IMR-90 (cell line): ENCODE measurements at regions not wholly inside any gene's neighbourhood (a gene's known extent, or its start where the extent isn't known, plus 50 kb on each side); places are given as distances from the start of the nearest gene placed in this dataset.

ENCODE experiments used
- ATAC-seq: fragments of 200-7000 bp; cut with Tn5 transposase; 2 replicates; pipeline ENCODE4 v1.9.1; 2020; ENCODE audit warnings: low read depth, mild to moderate bottlenecking, moderate library complexity
- BruUV-seq: library from RNA; stranded (reverse); fragments of 400-500 nt; replicated peaks from 2 replicates; lab custom pipeline; 2021; lab: Mats Ljungman, UMichigan
- CTCF ChIA-PET: fragments of 300-600 bp; formaldehyde crosslinking; extraction: SDS; loops from one replicate; lab custom pipeline; 2021; ENCODE audit warnings: antibody characterized with exemption; lab: Yijun Ruan, JAX
- POLR2A ChIA-PET: fragments of 300-600 bp; sonication (Branson Sonifier 250); formaldehyde crosslinking; loops from one replicate; lab custom pipeline; 2022; ENCODE audit warnings: antibody characterized with exemption; ENCODE audit not compliant: unreplicated experiment; lab: Charles Lee
- DNase-seq: peaks from one replicate; pipeline ENCODE4 v3.0.0; 2013
- H2AFZ ChIP-seq: replicated peaks from 2 replicates; pipeline ENCODE3; 2013; ENCODE audit warnings: low read length, mild to moderate bottlenecking; ENCODE audit not compliant: poor library complexity
- H2AK5ac ChIP-seq: 2 replicates; pipeline ENCODE4 v1.6.1; 2013; ENCODE audit warnings: low read depth, low read length, inconsistent platforms
- H2AK9ac ChIP-seq: replicated peaks from 2 replicates; pipeline ENCODE3; 2013; ENCODE audit warnings: mild to moderate bottlenecking, low read depth, low read length, moderate library complexity; ENCODE audit not compliant: poor library complexity
- H2BK120ac ChIP-seq: 2 replicates; pipeline ENCODE4 v1.6.1; 2013; ENCODE audit warnings: low read depth, low read length, inconsistent platforms
- H2BK15ac ChIP-seq: 3 replicates; pipeline ENCODE4 v1.6.1; 2013; ENCODE audit warnings: low read depth, low read length, inconsistent platforms
- H2BK20ac ChIP-seq: 2 replicates; pipeline ENCODE4 v1.6.1; 2013; ENCODE audit warnings: low read depth, mild to moderate bottlenecking, inconsistent platforms, low read length, moderate library complexity
- H2BK5ac ChIP-seq: 2 replicates; pipeline ENCODE4 v1.6.1; 2013; ENCODE audit warnings: mild to moderate bottlenecking, low read depth, low read length, inconsistent platforms; ENCODE audit not compliant: poor library complexity, severe bottlenecking
- H3K14ac ChIP-seq: replicated peaks from 2 replicates; pipeline ENCODE4 v1.6.1; 2013; ENCODE audit warnings: low read depth, low read length, inconsistent platforms
- H3K18ac ChIP-seq: 2 replicates; pipeline ENCODE4 v1.6.1; 2013; ENCODE audit warnings: low read depth, low read length, control low read depth
- H3K23ac ChIP-seq: 2 replicates; pipeline ENCODE4 v1.6.1; 2013; ENCODE audit warnings: low read depth, low read length, inconsistent platforms
- H3K27ac ChIP-seq: 2 replicates; pipeline ENCODE4 v1.5.1; 2013; ENCODE audit warnings: mild to moderate bottlenecking, control low read depth, low read length; ENCODE audit not compliant: insufficient read depth
- H3K27me3 ChIP-seq: 2 replicates; pipeline ENCODE4 v1.6.1; 2013; ENCODE audit warnings: low read length; ENCODE audit not compliant: control insufficient read depth, insufficient read depth
- H3K36me3 ChIP-seq: 2 replicates; pipeline ENCODE4 v1.6.1; 2013; ENCODE audit warnings: low read length, mixed read lengths; ENCODE audit not compliant: control insufficient read depth, insufficient read depth
- H3K4ac ChIP-seq: 2 replicates; pipeline ENCODE4 v1.6.1; 2013; ENCODE audit warnings: low read depth, low read length, inconsistent platforms
- H3K4me1 ChIP-seq: 2 replicates; pipeline ENCODE4 v1.6.1; 2013; ENCODE audit warnings: low read length, mixed read lengths; ENCODE audit not compliant: control insufficient read depth, insufficient read depth
- H3K4me2 ChIP-seq: 2 replicates; pipeline ENCODE4 v1.6.1; 2013; ENCODE audit warnings: low read depth, mild to moderate bottlenecking, control low read depth, low read length, moderate library complexity
- H3K4me3 ChIP-seq: 2 replicates; pipeline ENCODE4 v1.5.1; 2013; ENCODE audit warnings: low read depth, mild to moderate bottlenecking, control low read depth, low read length, moderate library complexity; ENCODE audit not compliant: insufficient read depth
- H3K56ac ChIP-seq: 2 replicates; pipeline ENCODE4 v1.6.1; 2013; ENCODE audit warnings: low read length, inconsistent platforms; ENCODE audit not compliant: insufficient read depth; ENCODE audit errors: extremely low read depth
- H3K79me1 ChIP-seq, 2 experiments: 2 replicates each; pipeline ENCODE4 v1.6.1; 2013; ENCODE audit warnings: low read length in 2 of 2, inconsistent platforms in 1 of 2, low read depth in 1 of 2
- H3K9ac ChIP-seq: 2 replicates; pipeline ENCODE4 v1.6.1; 2013; ENCODE audit warnings: low read depth, low read length, control low read depth
- H3K9me1 ChIP-seq: 2 replicates; pipeline ENCODE4 v1.6.1; 2013; ENCODE audit warnings: low read length, inconsistent platforms; ENCODE audit not compliant: insufficient read depth
- H3K9me3 ChIP-seq: 2 replicates; pipeline ENCODE4 v1.6.1; 2013; ENCODE audit warnings: low read length; ENCODE audit not compliant: control insufficient read depth, insufficient read depth
- H4K20me1 ChIP-seq: 2 replicates; pipeline ENCODE4 v1.6.1; 2013; ENCODE audit warnings: low read length, inconsistent platforms; ENCODE audit not compliant: insufficient read depth
- H4K5ac ChIP-seq: 2 replicates; pipeline ENCODE4 v1.6.1; 2013; ENCODE audit warnings: mild to moderate bottlenecking, low read depth, low read length, control low read depth
- H4K8ac ChIP-seq, 2 experiments: 2 replicates each; pipeline ENCODE4 v1.6.1; 2013; ENCODE audit warnings: low read depth in 2 of 2, low read length in 2 of 2, control low read depth in 1 of 2, inconsistent platforms in 1 of 2
- H4K91ac ChIP-seq: 2 replicates; pipeline ENCODE4 v1.6.1; 2013; ENCODE audit warnings: low read depth, low read length, inconsistent platforms; ENCODE audit not compliant: insufficient read depth
- BHLHE40 ChIP-seq: fragments of 150-350 bp; IDR thresholded peaks from 2 replicates; pipeline ENCODE4 v1.6.1; 2016; ENCODE audit warnings: mild to moderate bottlenecking, low read depth, low read length
- MAFK ChIP-seq: IDR thresholded peaks from 2 replicates; pipeline ENCODE4 v1.6.1; 2012; ENCODE audit warnings: low read depth, low read length, improper control_type of control experiment
- MXI1 ChIP-seq: IDR thresholded peaks from 2 replicates; pipeline ENCODE4 v1.6.1; 2012; ENCODE audit warnings: low read depth, mild to moderate bottlenecking, low read length, moderate library complexity, borderline replicate concordance
- POLR2A ChIP-seq: IDR thresholded peaks from 2 replicates; pipeline ENCODE4 v1.6.1; 2012; ENCODE audit warnings: mild to moderate bottlenecking, low read depth, low read length
- RAD21 ChIP-seq: IDR thresholded peaks from 2 replicates; pipeline ENCODE4 v1.6.1; 2012; ENCODE audit warnings: low read length, improper control_type of control experiment
- SMC3 ChIP-seq: fragments of 150-350 bp; IDR thresholded peaks from 2 replicates; pipeline ENCODE4 v1.6.1; 2016; ENCODE audit warnings: low read depth, mild to moderate bottlenecking, antibody characterized with exemption, low read length, moderate library complexity
- WGBS, 2 experiments: methylation state at CpG; one replicate each; pipeline versions ENCODE4 v1.1.5 to v1.1.7; 2013; ENCODE audit warnings: missing lambda C conversion rate in 2 of 2; ENCODE audit not compliant: insufficient read length in 1 of 2; ENCODE audit errors: extremely low coverage in 2 of 2; 5-methylcytosine and 5-hydroxymethylcytosine counted together
- dilution Hi-C: fragments of 300-500 bp; cut with HindIII; formaldehyde crosslinking; loops from one replicate; pipeline ENCODE4 v1.14.3; 2018; ENCODE audit warnings: low sequenced_read_pairs; ENCODE audit not compliant: unreplicated experiment
- in situ Hi-C: fragments of 300-500 bp; cut with MboI; formaldehyde crosslinking; loops from 3 replicates; pipeline ENCODE4 v1.14.3; 2019; ENCODE audit warnings: low sequenced_read_pairs, inconsistent platforms, mixed read lengths
- intact Hi-C: fragments of 100-400 bp; cut with micrococcal nuclease; formaldehyde crosslinking; loops from 2 replicates; pipeline ENCODE4 v1.10.0; 2022

DNA sequence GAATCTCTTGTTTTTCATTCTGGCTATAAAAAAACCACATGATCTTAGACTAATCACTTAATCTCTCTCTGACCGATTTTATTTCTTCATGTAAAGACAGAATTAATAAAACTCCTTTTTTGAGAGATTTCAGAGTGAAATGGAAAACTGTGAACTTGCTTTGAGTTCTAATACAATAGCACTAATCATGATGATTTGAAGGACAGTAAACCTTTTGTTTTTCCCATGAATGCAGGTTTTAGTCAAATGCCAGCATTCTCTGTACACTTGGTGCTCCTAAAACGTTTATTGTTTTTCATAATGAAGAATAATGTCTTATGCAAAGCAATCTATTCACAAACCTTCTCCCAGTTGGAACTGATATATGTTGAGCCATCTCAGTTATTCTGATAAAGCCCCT is 86.8 kb downstream of the SLC24A2 start:
- H2AFZ ChIP-seq: no peak overlapping the region
- no TSS peak for BruUV-seq
- no peak overlapping the region for H4K5ac ChIP-seq
- no peak overlapping the region for H3K4me3 ChIP-seq
- no peak overlapping the region for H3K23ac ChIP-seq
- no peak overlapping the region for H3K56ac ChIP-seq
- H3K9me3 ChIP-seq: no peaks in the 10 kb centered on the region
- WGBS, 2 experiments: no CpG with 5 or more reads among the region's 2 CpGs
- no peak overlapping the region for H4K91ac ChIP-seq
- H3K79me1 ChIP-seq: no peaks in the 10 kb centered on the region
- no peak overlapping the region for H3K14ac ChIP-seq
- DNase-seq: no peak
- H3K4me1 ChIP-seq: no peaks in the 10 kb centered on the region
- H4K8ac ChIP-seq: no peak overlapping the region
- TF ChIP-seq RAD21 (no peak), MXI1 (no peak), BHLHE40 (no peak), SMC3 (no peak), MAFK (no peak), POLR2A (no peak)
- no peaks in the 10 kb centered on the region for H3K27me3 ChIP-seq
- no peak overlapping the region for H2AK9ac ChIP-seq
- H3K18ac ChIP-seq: no peak overlapping the region
- no peak overlapping the region for H2BK120ac ChIP-seq
- H2BK5ac ChIP-seq: no peak overlapping the region
- H3K4ac ChIP-seq: no peak overlapping the region
- ChIA-PET CTCF (no interaction called here), POLR2A (no interaction called here)
- H3K9me1 ChIP-seq: no peaks in the 10 kb centered on the region
- no peak overlapping the region for H2BK20ac ChIP-seq
- no peaks in the 10 kb centered on the region for H4K20me1 ChIP-seq
- no peak for ATAC-seq
- dilution Hi-C loops (no loop called here), in situ Hi-C loops (no loop called here), intact Hi-C loops (no loop called here)
- no peak overlapping the region for H3K27ac ChIP-seq
- H3K9ac ChIP-seq: no peak overlapping the region
- no peaks in the 10 kb centered on the region for H3K36me3 ChIP-seq
- no peak overlapping the region for H3K4me2 ChIP-seq
- H2BK15ac ChIP-seq: no peak overlapping the region
- no peak overlapping the region for H2AK5ac ChIP-seq
